NOMO-1 treated with dmso at 0.1 percent for 144 hours (cell line): ENCODE measurements at regions not wholly inside any gene's neighbourhood (a gene's known extent, or its start where the extent isn't known, plus 50 kb on each side); places are given as distances from the start of the nearest gene placed in this dataset.

Source experiments
- DNase-seq: peaks from one replicate; lab custom pipeline; 2025; ENCODE audit not compliant: unreplicated experiment; lab: John Stamatoyannopoulos, UW

DNA sequence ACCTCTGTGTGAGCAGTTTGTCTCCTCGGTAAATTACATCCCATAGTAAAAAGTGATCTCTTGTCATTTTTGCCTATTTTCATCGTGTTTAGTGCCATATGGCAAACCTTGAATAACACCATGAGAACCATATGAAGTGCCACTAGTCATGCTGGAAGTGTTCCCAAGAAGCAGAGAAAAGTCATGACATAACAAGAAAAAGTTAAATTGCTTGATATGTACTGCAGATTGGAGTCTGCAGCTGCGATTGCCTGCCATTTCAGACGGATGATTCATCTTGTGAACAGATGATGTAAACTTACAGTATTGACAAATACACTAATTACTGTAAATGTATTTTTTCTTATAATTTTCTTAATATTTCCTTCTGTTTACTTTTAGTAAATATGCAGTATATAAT lies 846.7 kb downstream of the BCL11A start:
- DNase-seq = no peak

- DNase-seq = no peak
Observed at GRCh38 chr2:59703796-59704195, 849.7 kb downstream of the BCL11A start.

DNA sequence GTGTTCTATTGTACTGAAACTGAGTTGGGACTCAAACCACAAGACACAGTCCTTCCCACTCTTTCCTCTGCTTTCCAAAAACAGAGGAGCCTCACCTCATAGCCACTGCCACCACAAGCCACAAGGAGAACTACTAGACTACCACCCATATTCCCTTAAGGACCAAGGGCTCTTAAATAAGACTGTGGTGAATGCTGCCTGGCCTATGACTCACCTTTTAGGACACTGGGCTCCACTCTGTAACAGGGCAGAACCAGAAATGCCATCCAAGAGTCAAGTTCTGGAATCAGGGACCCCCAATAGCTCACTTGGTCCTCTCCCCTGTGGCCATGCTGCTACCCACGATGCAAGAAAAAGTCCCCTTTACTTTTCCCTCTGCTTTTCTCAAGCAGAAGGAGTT lies 851.4 kb downstream of the BCL11A start:
- DNase-seq = no peak

DNA sequence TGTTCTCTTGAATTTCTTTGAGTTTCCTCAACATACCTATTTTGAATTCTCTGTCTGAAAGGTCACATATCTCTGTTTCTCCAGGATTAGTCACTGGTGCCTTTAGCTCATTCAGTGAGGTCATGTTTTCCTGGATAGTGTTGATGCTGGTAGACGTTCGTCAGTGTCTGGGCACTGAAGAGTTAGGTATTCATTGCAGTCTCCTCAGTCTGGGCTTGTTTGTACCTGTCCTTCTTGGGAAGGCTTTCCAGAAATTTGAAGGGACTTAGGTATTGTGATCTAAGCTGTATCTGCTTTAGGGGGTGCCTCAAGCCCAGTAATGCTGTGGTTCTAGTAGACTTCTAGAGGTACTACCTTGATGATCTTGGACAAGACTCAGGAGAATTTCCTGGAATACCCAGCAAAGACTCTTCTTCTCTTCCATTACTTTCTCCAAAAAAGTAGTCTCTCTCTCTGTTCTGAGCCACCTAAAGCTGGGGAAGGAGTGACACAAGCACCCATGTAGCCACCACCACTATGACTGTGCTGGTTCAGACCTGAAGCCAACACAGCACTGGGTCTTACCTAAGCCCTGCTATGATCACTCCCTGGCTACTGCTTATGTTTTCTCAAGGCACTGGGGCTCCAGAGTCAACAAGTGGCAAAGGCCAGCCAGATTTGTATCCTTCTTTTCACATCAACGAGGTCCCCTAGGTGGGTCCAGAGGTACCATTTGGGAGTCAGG lies 852.0 kb downstream of the BCL11A start:
- DNase-seq = no peak

GRCh38 chr2:59694176-59694575 lies 859.3 kb downstream of the BCL11A start:
- no peak for DNase-seq

DNA sequence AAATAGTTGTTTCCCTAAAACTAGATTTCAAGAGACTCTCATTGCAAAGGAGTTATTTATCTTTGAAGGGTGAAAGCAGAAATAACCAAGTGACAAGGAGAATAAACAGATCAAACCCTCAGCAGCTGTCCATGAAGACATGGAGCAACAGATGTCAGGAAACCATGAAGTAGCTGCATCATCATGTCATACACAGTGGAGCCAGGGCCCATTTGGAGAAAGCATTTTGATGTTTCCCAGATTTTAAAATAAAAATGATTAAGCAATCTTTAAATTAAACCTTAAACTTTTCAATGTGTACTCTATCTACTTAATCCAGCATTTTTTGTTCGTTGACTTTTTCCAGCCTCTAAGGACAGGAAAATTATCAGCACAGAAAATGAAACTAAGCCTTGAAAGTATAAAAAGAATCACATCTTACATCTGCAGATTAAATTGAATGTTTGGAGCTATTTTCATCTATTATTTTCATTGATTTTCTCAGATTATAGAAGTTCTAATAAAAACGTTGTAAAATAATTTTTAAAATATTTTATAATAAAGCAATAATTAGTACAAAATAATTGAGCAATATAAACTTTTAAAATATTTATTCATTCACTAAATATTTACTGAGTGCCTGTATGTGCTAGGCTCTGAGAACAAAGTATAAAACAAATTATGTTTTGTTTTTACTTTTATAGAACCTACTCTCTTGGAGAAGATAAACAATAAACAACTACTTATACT lies 860.1 kb downstream of the BCL11A start:
- DNase-seq = no peak

DNA sequence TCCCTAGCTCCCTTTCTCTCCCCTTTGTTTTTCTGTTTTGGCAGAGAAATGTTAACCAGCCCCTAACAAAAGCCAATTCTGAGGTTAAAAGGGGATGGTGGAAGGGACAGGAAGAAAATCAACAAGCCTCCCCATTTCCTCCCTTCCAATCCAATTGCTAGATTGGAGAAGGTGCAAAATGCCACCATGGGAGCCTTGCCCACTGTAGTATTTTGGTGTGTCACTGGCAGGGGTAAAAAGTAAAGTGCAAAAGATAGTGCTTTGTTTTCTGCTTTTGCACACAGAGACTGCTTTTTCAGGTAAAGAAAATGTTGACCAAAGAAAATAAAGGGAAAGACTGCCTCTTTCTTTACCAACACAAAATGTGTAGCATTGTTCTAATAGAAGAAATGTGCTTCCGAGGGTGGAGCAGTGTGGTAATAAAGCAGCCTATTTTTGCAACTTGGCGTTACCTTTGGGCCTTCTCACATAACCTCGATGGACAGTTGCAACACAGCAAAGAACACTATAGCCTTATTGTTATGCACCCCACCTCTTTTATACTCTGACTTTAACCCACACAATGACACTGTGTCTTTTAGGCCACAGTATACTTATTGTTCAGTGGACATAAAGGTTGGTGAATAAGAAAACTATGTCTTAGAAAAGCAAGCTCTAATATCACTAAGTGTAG lies 861.8 kb downstream of the BCL11A start:
- no peak for DNase-seq

DNA sequence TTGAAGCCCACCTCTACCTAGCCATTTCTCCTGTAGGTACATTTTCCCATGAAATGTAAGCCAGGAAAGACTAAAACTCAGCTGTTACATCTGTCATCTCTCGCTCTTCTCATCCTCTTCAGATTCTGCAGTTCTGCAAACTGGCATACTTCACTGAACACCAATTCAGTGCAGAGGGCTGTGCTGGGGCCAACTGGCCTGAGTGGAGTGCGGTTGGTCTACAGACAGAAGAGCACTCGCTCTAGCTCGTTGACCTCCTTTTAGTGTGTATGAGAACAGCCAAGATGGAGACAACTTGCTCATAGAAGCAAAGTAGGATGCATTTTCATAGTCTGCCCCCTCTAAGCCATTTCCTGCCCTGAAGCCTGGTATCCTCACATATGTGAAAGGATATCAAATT lies 862.6 kb downstream of the BCL11A start:
- no peak for DNase-seq

GRCh38 chr2:59684771-59685166 lies 868.7 kb downstream of the BCL11A start:
- no peak for DNase-seq

- no peak for DNase-seq
Observed at GRCh38 chr2:59684116-59684770, 869.2 kb downstream of the BCL11A start.

DNA sequence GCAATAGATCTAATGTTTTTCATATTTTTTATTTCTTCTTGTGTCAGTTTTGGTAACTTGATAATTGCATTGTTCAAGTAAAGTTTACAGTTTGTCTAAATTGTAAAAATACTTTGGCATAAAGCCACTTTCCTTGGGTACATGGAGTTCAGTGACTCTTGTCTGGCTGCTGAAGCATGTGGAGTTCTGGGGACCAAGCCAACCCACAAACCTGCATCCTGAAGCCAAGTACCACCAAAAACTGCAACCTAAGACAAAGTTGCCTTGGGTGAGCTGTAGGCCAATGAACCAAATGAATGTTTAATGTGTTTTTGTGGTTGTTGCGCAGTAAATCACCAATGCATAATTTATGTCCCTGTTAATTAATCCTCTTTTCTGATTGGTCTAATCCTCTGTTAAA lies 872.6 kb downstream of the BCL11A start:
- no peak for DNase-seq

DNA sequence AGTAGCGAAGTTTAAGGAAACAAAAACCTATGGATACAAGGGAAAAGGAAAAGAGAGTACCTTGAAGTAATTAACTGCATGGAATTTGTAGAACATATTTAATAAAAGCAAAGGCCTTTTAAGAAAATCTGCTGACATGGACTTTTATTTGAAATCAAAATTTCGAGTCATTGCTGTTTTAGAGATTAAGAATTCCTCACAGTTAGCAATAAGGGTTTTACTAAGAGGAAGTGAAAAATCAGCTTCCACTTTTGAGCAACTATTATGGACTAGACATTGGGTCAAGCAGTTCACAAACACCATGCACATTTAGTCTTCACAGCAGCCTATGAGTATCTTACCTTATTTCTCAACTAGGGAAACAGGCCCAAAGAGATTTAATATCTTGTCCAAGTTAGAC lies 876.3 kb downstream of the BCL11A start:
- peak; percentile 37 for DNase-seq

GRCh38 chr2:59674100-59674499 lies 879.4 kb downstream of the BCL11A start:
- DNase-seq = no peak

- DNase-seq = no peak
Observed at GRCh38 chr2:59665021-59665420, 888.4 kb downstream of the BCL11A start.

- no peak for DNase-seq
Observed at GRCh38 chr2:59662127-59662861, 891.2 kb downstream of the BCL11A start.

- DNase-seq = no peak
Observed at GRCh38 chr2:59660262-59660661, 893.2 kb downstream of the BCL11A start.

DNA sequence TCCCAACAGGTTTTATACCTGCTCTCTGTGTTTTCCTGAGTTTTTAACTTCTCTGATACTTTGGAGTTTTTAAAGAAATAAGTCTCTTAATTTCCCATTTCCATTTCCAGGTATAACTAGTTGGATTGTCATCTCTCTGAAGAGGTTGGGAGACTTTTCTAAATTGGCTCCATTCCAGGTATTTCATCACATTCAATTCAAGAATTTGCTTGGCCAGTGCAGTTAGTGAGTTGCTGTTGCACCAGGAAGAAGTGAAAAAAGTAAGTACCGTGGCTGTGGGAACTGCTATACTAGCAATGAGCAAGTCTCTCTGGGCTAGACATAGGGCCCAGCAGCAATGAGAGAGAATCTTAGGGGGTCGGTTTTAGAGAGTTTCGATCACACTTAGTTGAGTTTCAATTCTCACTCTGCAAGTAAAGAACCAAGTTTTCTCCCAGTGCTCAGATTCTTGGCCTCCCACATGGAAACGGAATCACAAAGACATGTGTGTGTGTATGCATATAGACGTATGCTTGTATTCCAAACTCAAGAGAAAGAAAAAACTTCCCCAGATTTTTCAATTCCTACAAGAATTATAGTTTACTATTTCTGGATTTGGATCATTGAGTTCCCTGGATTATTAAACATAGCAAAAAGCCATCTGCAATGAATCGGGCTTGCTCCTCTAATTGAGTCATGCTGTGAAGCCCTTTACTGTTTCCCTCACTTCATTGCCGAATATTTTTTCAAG lies 894.4 kb downstream of the BCL11A start:
- no peak for DNase-seq

- DNase-seq = no peak
Observed at GRCh38 chr2:59655809-59656208, 897.6 kb downstream of the BCL11A start.

GRCh38 chr2:59654710-59655109 lies 898.7 kb downstream of the BCL11A start:
- DNase-seq = peak; percentile 64

DNA sequence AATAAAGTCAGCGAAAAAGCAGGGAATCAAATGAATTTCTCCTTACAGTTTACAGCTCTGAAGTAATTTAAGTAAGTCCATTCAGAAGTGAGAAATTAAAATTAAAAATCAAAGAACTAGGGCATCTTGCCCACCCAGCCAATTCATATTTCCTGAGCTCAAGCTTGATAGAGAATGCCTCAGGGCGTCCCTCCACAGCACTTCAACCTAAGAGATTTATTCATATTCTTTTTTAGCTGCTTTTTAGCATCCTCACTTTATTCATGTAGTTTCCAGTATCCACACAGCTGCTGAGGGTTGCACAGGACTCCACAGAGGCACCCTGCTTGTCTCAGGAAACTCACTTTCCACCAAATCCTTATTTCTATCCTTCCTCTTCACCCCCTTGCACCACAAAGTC lies 900.3 kb downstream of the BCL11A start:
- DNase-seq = no peak
